ENCODE measurements at regions not wholly inside any gene's neighbourhood (a gene's known extent, or its start where the extent isn't known, plus 50 kb on each side); places are given as distances from the start of the nearest gene placed in this dataset.

GRCh38 chr2:66701656-66702055 is 266.7 kb downstream of the MEIS1 start:
- Mint-ChIP-seq H3K27ac (no peak overlapping the region), H3K9me3 (peaks cover 3% of the 10 kb centered on the region), H3K4me3 (no peak overlapping the region), H3K36me3 (no peaks in the 10 kb centered on the region), H3K4me1 (ENCODE audit: low read depth) (no peaks in the 10 kb centered on the region), H3K27me3 (no peaks in the 10 kb centered on the region)
- POLR2A ChIA-PET, result no interaction called here
- intact Hi-C loops (cut with micrococcal nuclease), result no loop called here
- DNase-seq, result no peak
- CTCF ChIA-PET, result no interaction called here

GRCh38 chr2:66702301-66702700 is 267.4 kb downstream of the MEIS1 start:
- no peak overlapping the region for H3K27ac Mint-ChIP-seq
- H3K4me3 Mint-ChIP-seq, result no peak overlapping the region
- intact Hi-C loops (cut with micrococcal nuclease), result no loop called here
- CTCF ChIA-PET, result no interaction called here
- H3K9me3 Mint-ChIP-seq, result peaks cover 3% of the 10 kb centered on the region
- no peaks in the 10 kb centered on the region for H3K36me3 Mint-ChIP-seq
- H3K27me3 Mint-ChIP-seq, result no peaks in the 10 kb centered on the region
- POLR2A ChIA-PET, result no interaction called here
- no peaks in the 10 kb centered on the region for H3K4me1 Mint-ChIP-seq (ENCODE audit: low read depth)
- no peak for DNase-seq

- Mint-ChIP-seq H3K36me3 (no peaks in the 10 kb centered on the region), H3K4me3 (no peak overlapping the region), H3K27ac (no peak overlapping the region), H3K9me3 (peaks cover 3% of the 10 kb centered on the region), H3K4me1 (ENCODE audit: low read depth) (no peaks in the 10 kb centered on the region), H3K27me3 (no peaks in the 10 kb centered on the region)
- ChIA-PET CTCF (no interaction called here), POLR2A (no interaction called here)
- no peak for DNase-seq
- intact Hi-C loops (cut with micrococcal nuclease), result no loop called here
Measured at GRCh38 chr2:66704786-66705185, 269.9 kb downstream of the MEIS1 start.

GRCh38 chr2:66714610-66715009 is 279.7 kb downstream of the MEIS1 start:
- CTCF ChIA-PET, result no interaction called here
- no peaks in the 10 kb centered on the region for H3K9me3 Mint-ChIP-seq
- no peaks in the 10 kb centered on the region for H3K36me3 Mint-ChIP-seq
- no peaks in the 10 kb centered on the region for H3K4me1 Mint-ChIP-seq (ENCODE audit: low read depth)
- DNase-seq, result no peak
- no peaks in the 10 kb centered on the region for H3K27me3 Mint-ChIP-seq
- intact Hi-C loops (cut with micrococcal nuclease), result no loop called here
- H3K27ac Mint-ChIP-seq, result no peak overlapping the region
- POLR2A ChIA-PET, result no interaction called here
- no peak overlapping the region for H3K4me3 Mint-ChIP-seq

- no peaks in the 10 kb centered on the region for H3K27me3 Mint-ChIP-seq
- ChIA-PET CTCF (no interaction called here), POLR2A (no interaction called here)
- DNase-seq, result no peak
- H3K4me3 Mint-ChIP-seq, result no peak overlapping the region
- H3K4me1 Mint-ChIP-seq (ENCODE audit: low read depth), result no peaks in the 10 kb centered on the region
- H3K27ac Mint-ChIP-seq, result no peak overlapping the region
- intact Hi-C loops (cut with micrococcal nuclease), result no loop called here
- H3K36me3 Mint-ChIP-seq, result no peaks in the 10 kb centered on the region
- H3K9me3 Mint-ChIP-seq, result no peaks in the 10 kb centered on the region
Measured at GRCh38 chr2:66717218-66717905, 282.4 kb downstream of the MEIS1 start.

GRCh38 chr2:66717973-66718372 is 283.0 kb downstream of the MEIS1 start:
- no peak overlapping the region for H3K4me3 Mint-ChIP-seq
- intact Hi-C loops (cut with micrococcal nuclease), result no loop called here
- no peaks in the 10 kb centered on the region for H3K27me3 Mint-ChIP-seq
- POLR2A ChIA-PET, result no interaction called here
- H3K9me3 Mint-ChIP-seq, result no peaks in the 10 kb centered on the region
- H3K27ac Mint-ChIP-seq, result no peak overlapping the region
- CTCF ChIA-PET, result no interaction called here
- H3K4me1 Mint-ChIP-seq (ENCODE audit: low read depth), result no peaks in the 10 kb centered on the region
- no peaks in the 10 kb centered on the region for H3K36me3 Mint-ChIP-seq
- DNase-seq, result no peak

GRCh38 chr2:66721776-66722175 is 286.9 kb downstream of the MEIS1 start:
- POLR2A ChIA-PET, result no interaction called here
- no peaks in the 10 kb centered on the region for H3K4me1 Mint-ChIP-seq (ENCODE audit: low read depth)
- H3K4me3 Mint-ChIP-seq, result no peak overlapping the region
- no peaks in the 10 kb centered on the region for H3K27me3 Mint-ChIP-seq
- no peaks in the 10 kb centered on the region for H3K36me3 Mint-ChIP-seq
- no peak for DNase-seq
- CTCF ChIA-PET, result no interaction called here
- H3K9me3 Mint-ChIP-seq, result no peaks in the 10 kb centered on the region
- intact Hi-C loops (cut with micrococcal nuclease), result no loop called here
- no peak overlapping the region for H3K27ac Mint-ChIP-seq

GRCh38 chr2:66724241-66724640 is 289.3 kb downstream of the MEIS1 start:
- no peaks in the 10 kb centered on the region for H3K9me3 Mint-ChIP-seq
- no peak for DNase-seq
- ChIA-PET POLR2A (no interaction called here), CTCF (no interaction called here)
- H3K27ac Mint-ChIP-seq, result no peak overlapping the region
- H3K4me3 Mint-ChIP-seq, result no peak overlapping the region
- H3K4me1 Mint-ChIP-seq (ENCODE audit: low read depth), result no peaks in the 10 kb centered on the region
- H3K27me3 Mint-ChIP-seq, result no peaks in the 10 kb centered on the region
- intact Hi-C loops (cut with micrococcal nuclease), result no loop called here
- no peaks in the 10 kb centered on the region for H3K36me3 Mint-ChIP-seq

GRCh38 chr2:66729416-66730330 is 294.7 kb downstream of the MEIS1 start:
- H3K36me3 Mint-ChIP-seq, result no peaks in the 10 kb centered on the region
- ChIA-PET POLR2A (no interaction called here), CTCF (no interaction called here)
- H3K4me3 Mint-ChIP-seq, result no peak overlapping the region
- intact Hi-C loops (cut with micrococcal nuclease), result no loop called here
- H3K9me3 Mint-ChIP-seq, result no peaks in the 10 kb centered on the region
- no peak for DNase-seq
- no peaks in the 10 kb centered on the region for H3K4me1 Mint-ChIP-seq (ENCODE audit: low read depth)
- no peak overlapping the region for H3K27ac Mint-ChIP-seq
- no peaks in the 10 kb centered on the region for H3K27me3 Mint-ChIP-seq

- Mint-ChIP-seq H3K4me3 (no peak overlapping the region), H3K36me3 (no peaks in the 10 kb centered on the region)
Measured at GRCh38 chr2:66730441-66730840, 295.5 kb downstream of the MEIS1 start.

GRCh38 chr2:66733364-66733999 is 298.6 kb downstream of the MEIS1 start:
- POLR2A ChIA-PET, result no interaction called here
- no peaks in the 10 kb centered on the region for H3K27me3 Mint-ChIP-seq

More at GRCh38 chr2:66730441-66730840, 295.5 kb downstream of the MEIS1 start:
- Mint-ChIP-seq H3K27ac (no peak overlapping the region), H3K27me3 (no peaks in the 10 kb centered on the region), H3K9me3 (no peaks in the 10 kb centered on the region), H3K4me1 (ENCODE audit: low read depth) (no peaks in the 10 kb centered on the region)
- ChIA-PET CTCF (no interaction called here), POLR2A (no interaction called here)
- no peak for DNase-seq
- intact Hi-C loops (cut with micrococcal nuclease), result no loop called here

GRCh38 chr2:66748939-66749338 is 314.0 kb downstream of the MEIS1 start:
- Mint-ChIP-seq H3K4me3 (no peak overlapping the region), H3K9me3 (no peaks in the 10 kb centered on the region), H3K36me3 (no peaks in the 10 kb centered on the region), H3K4me1 (ENCODE audit: low read depth) (no peaks in the 10 kb centered on the region), H3K27ac (no peak overlapping the region), H3K27me3 (no peaks in the 10 kb centered on the region)
- ChIA-PET CTCF (no interaction called here), POLR2A (no interaction called here)
- no peak for DNase-seq
- intact Hi-C loops (cut with micrococcal nuclease), result no loop called here

More at GRCh38 chr2:66733364-66733999, 298.6 kb downstream of the MEIS1 start:
- H3K4me1 Mint-ChIP-seq (ENCODE audit: low read depth), result no peaks in the 10 kb centered on the region
- no peaks in the 10 kb centered on the region for H3K9me3 Mint-ChIP-seq
- no peak for DNase-seq
- H3K36me3 Mint-ChIP-seq, result no peaks in the 10 kb centered on the region
- no peak overlapping the region for H3K4me3 Mint-ChIP-seq
- H3K27ac Mint-ChIP-seq, result no peak overlapping the region
- intact Hi-C loops (cut with micrococcal nuclease), result no loop called here
- CTCF ChIA-PET, result no interaction called here

GRCh38 chr2:66749566-66749965 is 314.6 kb downstream of the MEIS1 start:
- no peak for DNase-seq
- Mint-ChIP-seq H3K4me3 (no peak overlapping the region), H3K36me3 (no peaks in the 10 kb centered on the region), H3K4me1 (ENCODE audit: low read depth) (no peaks in the 10 kb centered on the region), H3K9me3 (no peaks in the 10 kb centered on the region), H3K27me3 (no peaks in the 10 kb centered on the region), H3K27ac (no peak overlapping the region)
- intact Hi-C loops (cut with micrococcal nuclease), result no loop called here
- ChIA-PET POLR2A (no interaction called here), CTCF (no interaction called here)

All from activated CD4-positive, alpha-beta memory T cell treated with anti-CD3 and anti-CD28 coated beads for 36 hours (primary cell).